CD4-positive, CD25-positive, alpha-beta regulatory T cell (primary cell): ENCODE measurements at regions not wholly inside any gene's neighbourhood (a gene's known extent, or its start where the extent isn't known, plus 50 kb on each side); places are given as distances from the start of the nearest gene placed in this dataset.

Experiments
- ATAC-seq, 2 donors: fragments of 150-1000 bp; cut with Tn5 transposase; one replicate each; pipeline ENCODE4 v1.10.0; 2021; ENCODE audit warnings: low read depth in 2 of 2, moderate number of reproducible peaks in 2 of 2, moderate library complexity in 1 of 2
- DNase-seq, 3 donors: peaks; one replicate each; pipeline versions ENCODE4 v3.0.0 to v3.0.0-alpha.2; 2012 to 2022; ENCODE audit warnings: mixed read lengths in 1 of 3
- H3K27ac ChIP-seq: one replicate; pipeline ENCODE4 v1.7.0; 2013; ENCODE audit warnings: mild to moderate bottlenecking, low read length; ENCODE audit not compliant: insufficient read depth, poor library complexity, severe bottlenecking
- H3K27me3 ChIP-seq: one replicate; pipeline ENCODE4 v1.7.0; 2013; ENCODE audit warnings: low read length; ENCODE audit not compliant: control insufficient read depth, insufficient read depth
- H3K36me3 ChIP-seq: one replicate; pipeline ENCODE4 v1.7.0; 2013; ENCODE audit warnings: mild to moderate bottlenecking, low read length, moderate library complexity; ENCODE audit not compliant: control insufficient read depth, insufficient read depth
- H3K4me1 ChIP-seq: 2 replicates; pipeline ENCODE4 v1.7.0; 2013; ENCODE audit warnings: mild to moderate bottlenecking, low read length; ENCODE audit not compliant: insufficient read depth, control insufficient read depth, poor library complexity, severe bottlenecking
- H3K4me3 ChIP-seq: one replicate; pipeline ENCODE4 v1.7.0; 2013; ENCODE audit warnings: low read depth, mild to moderate bottlenecking, low read length, moderate library complexity
- H3K9me3 ChIP-seq, 2 experiments: 1 replicate in 1 of 2; 2 replicates in 1 of 2; pipeline ENCODE4 v1.7.0; 2013; ENCODE audit warnings: low read length in 2 of 2, mild to moderate bottlenecking in 1 of 2, moderate library complexity in 1 of 2; ENCODE audit not compliant: control insufficient read depth in 2 of 2
- H3K27ac Mint-ChIP-seq, 3 donors: one replicate each; pipeline ENCODE4 v1.8.0; 2020 to 2022; ENCODE audit warnings: mild to moderate bottlenecking in 3 of 3, mixed read lengths in 3 of 3, moderate library complexity in 2 of 3
- H3K27me3 Mint-ChIP-seq: one replicate; pipeline ENCODE4 v1.8.0; 2022; ENCODE audit warnings: mild to moderate bottlenecking, mixed read lengths
- H3K36me3 Mint-ChIP-seq: one replicate; pipeline ENCODE4 v1.8.0; 2020; ENCODE audit warnings: mixed read lengths
- H3K4me1 Mint-ChIP-seq, 4 donors: one replicate each; pipeline ENCODE4 v1.8.0; 2020 to 2022; ENCODE audit warnings: mixed read lengths in 4 of 4, mild to moderate bottlenecking in 1 of 4
- H3K4me3 Mint-ChIP-seq, 4 donors: one replicate each; pipeline ENCODE4 v1.8.0; 2020 to 2022; ENCODE audit warnings: mild to moderate bottlenecking in 4 of 4, mixed read lengths in 4 of 4, moderate library complexity in 3 of 4
- H3K9me3 Mint-ChIP-seq, 7 donors: one replicate each; pipeline ENCODE4 v1.8.0; 2020 to 2022; ENCODE audit warnings: mixed read lengths in 7 of 7, mild to moderate bottlenecking in 3 of 7, moderate library complexity in 2 of 7

- DNase-seq (no peak), ATAC-seq (no peak)
- Histone ChIP-seq H3K27ac (no peak overlapping the region), H3K27me3 (no peaks in the 10 kb centered on the region), H3K4me3 (no peak overlapping the region), H3K9me3 (no peaks in the 10 kb centered on the region), H3K36me3 (no peaks in the 10 kb centered on the region), H3K4me1 (no peaks in the 10 kb centered on the region)
- Mint-ChIP-seq H3K36me3 (no peaks in the 10 kb centered on the region), H3K27ac (no peak overlapping the region), H3K9me3 (peaks cover 0 to 2% (median 0%) of the 10 kb centered on the region in 7 donors), H3K27me3 (no peaks in the 10 kb centered on the region), H3K4me3 (no peak overlapping the region), H3K4me1 (no peaks in the 10 kb centered on the region)
These were observed 103.6 kb upstream of the CPM start for GRCh38 chr12:69036533-69036932.

- H3K4me1 Mint-ChIP-seq = no peaks in the 10 kb centered on the region
- ATAC-seq (no peak), DNase-seq (no peak)
- Histone ChIP-seq H3K36me3 (no peaks in the 10 kb centered on the region), H3K4me1 (no peaks in the 10 kb centered on the region), H3K27ac (no peak overlapping the region), H3K27me3 (no peaks in the 10 kb centered on the region), H3K9me3 (no peaks in the 10 kb centered on the region), H3K4me3 (no peak overlapping the region)
- no peaks in the 10 kb centered on the region for H3K27me3 Mint-ChIP-seq
- H3K4me3 Mint-ChIP-seq = no peak overlapping the region
- H3K27ac Mint-ChIP-seq = no peak overlapping the region
- peaks cover 0 to 2% (median 0%) of the 10 kb centered on the region in 7 donors for H3K9me3 Mint-ChIP-seq
- no peaks in the 10 kb centered on the region for H3K36me3 Mint-ChIP-seq
These were observed 104.0 kb upstream of the CPM start for GRCh38 chr12:69036999-69037398.

- no peaks in the 10 kb centered on the region for H3K27me3 Mint-ChIP-seq
- H3K9me3 Mint-ChIP-seq = peaks cover 0 to 2% (median 0%) of the 10 kb centered on the region in 7 donors
- ATAC-seq (no peak), DNase-seq (no peak)
- H3K27ac Mint-ChIP-seq = no peak overlapping the region
- no peaks in the 10 kb centered on the region for H3K36me3 ChIP-seq
- no peaks in the 10 kb centered on the region for H3K9me3 ChIP-seq
- no peak overlapping the region for H3K4me3 Mint-ChIP-seq
- H3K36me3 Mint-ChIP-seq = no peaks in the 10 kb centered on the region
- no peaks in the 10 kb centered on the region for H3K4me1 ChIP-seq
- H3K27me3 ChIP-seq = no peaks in the 10 kb centered on the region
- no peaks in the 10 kb centered on the region for H3K4me1 Mint-ChIP-seq
- no peak overlapping the region for H3K27ac ChIP-seq
- H3K4me3 ChIP-seq = no peak overlapping the region
These were observed 106.9 kb upstream of the CPM start for GRCh38 chr12:69039911-69040310.

GRCh38 chr12:69042557-69042956 lies 109.6 kb upstream of the CPM start:
- no peaks in the 10 kb centered on the region for H3K36me3 ChIP-seq
- H3K4me1 Mint-ChIP-seq = no peaks in the 10 kb centered on the region
- no peak for DNase-seq
- no peak overlapping the region for H3K4me3 ChIP-seq
- no peak overlapping the region for H3K27ac Mint-ChIP-seq
- H3K9me3 Mint-ChIP-seq = peaks cover 0 to 2% (median 0%) of the 10 kb centered on the region in 7 donors
- H3K27ac ChIP-seq = no peak overlapping the region
- no peaks in the 10 kb centered on the region for H3K4me1 ChIP-seq
- no peak overlapping the region for H3K4me3 Mint-ChIP-seq
- no peaks in the 10 kb centered on the region for H3K36me3 Mint-ChIP-seq
- ATAC-seq = no peak
- H3K27me3 Mint-ChIP-seq = no peaks in the 10 kb centered on the region
- H3K9me3 ChIP-seq = no peaks in the 10 kb centered on the region
- no peaks in the 10 kb centered on the region for H3K27me3 ChIP-seq

- H3K9me3 ChIP-seq = no peaks in the 10 kb centered on the region
- Mint-ChIP-seq H3K36me3 (no peaks in the 10 kb centered on the region), H3K4me3 (no peak overlapping the region), H3K4me1 (no peaks in the 10 kb centered on the region), H3K27ac (no peak overlapping the region), H3K27me3 (no peaks in the 10 kb centered on the region), H3K9me3 (no peaks in the 10 kb centered on the region)
- no peak overlapping the region for H3K27ac ChIP-seq
- no peak for ATAC-seq
- no peaks in the 10 kb centered on the region for H3K36me3 ChIP-seq
- H3K4me1 ChIP-seq = no peaks in the 10 kb centered on the region
- no peak for DNase-seq
- H3K27me3 ChIP-seq = no peaks in the 10 kb centered on the region
- H3K4me3 ChIP-seq = no peak overlapping the region
These were observed 110.0 kb upstream of the CPM start for GRCh38 chr12:69042970-69043369.

- Mint-ChIP-seq H3K27me3 (no peaks in the 10 kb centered on the region), H3K36me3 (no peaks in the 10 kb centered on the region), H3K4me1 (no peaks in the 10 kb centered on the region), H3K27ac (no peak overlapping the region), H3K4me3 (no peak overlapping the region), H3K9me3 (peaks cover 0 to 2% (median 0%) of the 10 kb centered on the region in 7 donors)
- Histone ChIP-seq H3K4me1 (no peaks in the 10 kb centered on the region), H3K27me3 (no peaks in the 10 kb centered on the region), H3K27ac (no peak overlapping the region), H3K9me3 (no peaks in the 10 kb centered on the region), H3K4me3 (no peak overlapping the region), H3K36me3 (no peaks in the 10 kb centered on the region)
- DNase-seq (no peak), ATAC-seq (no peak)
These were observed 111.9 kb upstream of the CPM start for GRCh38 chr12:69044887-69045286.

- ATAC-seq (no peak), DNase-seq (no peak)
- Histone ChIP-seq H3K27ac (no peak overlapping the region), H3K4me1 (no peaks in the 10 kb centered on the region), H3K36me3 (no peaks in the 10 kb centered on the region), H3K9me3 (no peaks in the 10 kb centered on the region), H3K4me3 (no peak overlapping the region), H3K27me3 (no peaks in the 10 kb centered on the region)
- Mint-ChIP-seq H3K27me3 (no peaks in the 10 kb centered on the region), H3K36me3 (no peaks in the 10 kb centered on the region), H3K9me3 (peaks cover 0 to 2% (median 0%) of the 10 kb centered on the region in 7 donors), H3K27ac (no peak overlapping the region), H3K4me1 (no peaks in the 10 kb centered on the region), H3K4me3 (no peak overlapping the region)
These were observed 112.5 kb upstream of the CPM start for GRCh38 chr12:69045430-69045829.

- Mint-ChIP-seq H3K4me1 (no peaks in the 10 kb centered on the region), H3K4me3 (no peak overlapping the region), H3K27me3 (no peaks in the 10 kb centered on the region), H3K9me3 (peaks cover 0 to 2% (median 0%) of the 10 kb centered on the region in 7 donors), H3K27ac (no peak overlapping the region), H3K36me3 (no peaks in the 10 kb centered on the region)
- ATAC-seq (no peak), DNase-seq (no peak)
- no peaks in the 10 kb centered on the region for H3K36me3 ChIP-seq
- no peaks in the 10 kb centered on the region for H3K9me3 ChIP-seq
- no peak overlapping the region for H3K4me3 ChIP-seq
- no peaks in the 10 kb centered on the region for H3K4me1 ChIP-seq
- no peak overlapping the region for H3K27ac ChIP-seq
- H3K27me3 ChIP-seq = no peaks in the 10 kb centered on the region
These were observed 113.4 kb upstream of the CPM start for GRCh38 chr12:69046363-69046762.
